Naive thymus-derived CD4-positive, alpha-beta T cell (primary cell): ENCODE measurements at regions not wholly inside any gene's neighbourhood (a gene's known extent, or its start where the extent isn't known, plus 50 kb on each side); places are given as distances from the start of the nearest gene placed in this dataset.
A peak's percentile ranks its signal among the peaks of the same experiment; 100 is the strongest.

Experiments used
- ATAC-seq: fragments of 150-1000 bp; cut with Tn5 transposase; 2 replicates; pipeline ENCODE4 v1.10.0; 2021; ENCODE audit warnings: mild to moderate bottlenecking, moderate library complexity
- CTCF ChIA-PET: fragments of 350-600 bp; sonication (Branson Sonifier 250); formaldehyde crosslinking; loops from one replicate; lab custom pipeline; 2021; ENCODE audit warnings: antibody characterized with exemption; lab: Charles Lee
- POLR2A ChIA-PET: fragments of 350-600 bp; sonication (Branson Sonifier 250); formaldehyde crosslinking; loops from one replicate; lab custom pipeline; 2021; ENCODE audit warnings: antibody characterized with exemption, inconsistent platforms; lab: Charles Lee
- DNase-seq, 9 donors: peaks; one replicate each; pipeline versions ENCODE4 v3.0.0 to v3.0.0-alpha.2; 2020 to 2022; ENCODE audit warnings: mixed read lengths in 1 of 9
- H3K27ac ChIP-seq: one replicate; pipeline ENCODE4 v1.7.0; 2013; ENCODE audit warnings: mild to moderate bottlenecking, low read depth, low read length, moderate library complexity
- H3K27me3 ChIP-seq, 2 donors: one replicate each; pipeline ENCODE4 v1.7.0; 2013; ENCODE audit warnings: low read length in 2 of 2, mild to moderate bottlenecking in 2 of 2, moderate library complexity in 2 of 2; ENCODE audit not compliant: control insufficient read depth in 2 of 2, insufficient read depth in 2 of 2
- H3K36me3 ChIP-seq, 3 experiments: 1 replicate in 2 of 3; 2 replicates in 1 of 3; pipeline ENCODE4 v1.7.0; 2013; ENCODE audit warnings: low read length in 3 of 3, mild to moderate bottlenecking in 3 of 3, moderate library complexity in 1 of 3; ENCODE audit not compliant: insufficient read depth in 3 of 3, control insufficient read depth in 2 of 3
- H3K4me1 ChIP-seq, 2 donors: one replicate each; pipeline ENCODE4 v1.7.0; 2013; ENCODE audit warnings: low read length in 2 of 2, mild to moderate bottlenecking in 2 of 2, moderate library complexity in 1 of 2; ENCODE audit not compliant: control insufficient read depth in 2 of 2, insufficient read depth in 2 of 2
- H3K4me3 ChIP-seq: 2 replicates; pipeline ENCODE4 v1.7.0; 2013; ENCODE audit warnings: mild to moderate bottlenecking, low read length
- H3K9me3 ChIP-seq, 3 experiments: 1 replicate in 2 of 3; 2 replicates in 1 of 3; pipeline ENCODE4 v1.7.0; 2013; ENCODE audit warnings: low read length in 3 of 3; ENCODE audit not compliant: control insufficient read depth in 2 of 3
- H3K27ac Mint-ChIP-seq, 9 donors: one replicate each; pipeline ENCODE4 v1.8.0; 2020 to 2022; ENCODE audit warnings: mixed read lengths in 9 of 9, mild to moderate bottlenecking in 8 of 9, moderate library complexity in 5 of 9, inconsistent platforms in 2 of 9
- H3K27me3 Mint-ChIP-seq, 5 donors: one replicate each; pipeline ENCODE4 v1.8.0; 2021 to 2022; ENCODE audit warnings: mixed read lengths in 5 of 5, mild to moderate bottlenecking in 1 of 5
- H3K36me3 Mint-ChIP-seq, 5 donors: one replicate each; pipeline ENCODE4 v1.8.0; 2020 to 2022; ENCODE audit warnings: mixed read lengths in 5 of 5, mild to moderate bottlenecking in 3 of 5, inconsistent platforms in 1 of 5
- H3K4me1 Mint-ChIP-seq, 7 donors: one replicate each; pipeline ENCODE4 v1.8.0; 2020 to 2022; ENCODE audit warnings: mixed read lengths in 7 of 7, mild to moderate bottlenecking in 3 of 7, inconsistent platforms in 1 of 7
- H3K4me3 Mint-ChIP-seq, 10 donors: one replicate each; pipeline ENCODE4 v1.8.0; 2020 to 2022; ENCODE audit warnings: mild to moderate bottlenecking in 10 of 10, mixed read lengths in 10 of 10, moderate library complexity in 6 of 10, inconsistent platforms in 2 of 10
- H3K9me3 Mint-ChIP-seq, 11 donors: one replicate each; pipeline ENCODE4 v1.8.0; 2020 to 2022; ENCODE audit warnings: mixed read lengths in 11 of 11, mild to moderate bottlenecking in 4 of 11, inconsistent platforms in 1 of 11, moderate library complexity in 1 of 11
- intact Hi-C, 2 donors: fragments of 100-400 bp; cut with micrococcal nuclease; formaldehyde crosslinking; loops; one replicate each; pipeline ENCODE4 v1.15.1; 2023

DNA sequence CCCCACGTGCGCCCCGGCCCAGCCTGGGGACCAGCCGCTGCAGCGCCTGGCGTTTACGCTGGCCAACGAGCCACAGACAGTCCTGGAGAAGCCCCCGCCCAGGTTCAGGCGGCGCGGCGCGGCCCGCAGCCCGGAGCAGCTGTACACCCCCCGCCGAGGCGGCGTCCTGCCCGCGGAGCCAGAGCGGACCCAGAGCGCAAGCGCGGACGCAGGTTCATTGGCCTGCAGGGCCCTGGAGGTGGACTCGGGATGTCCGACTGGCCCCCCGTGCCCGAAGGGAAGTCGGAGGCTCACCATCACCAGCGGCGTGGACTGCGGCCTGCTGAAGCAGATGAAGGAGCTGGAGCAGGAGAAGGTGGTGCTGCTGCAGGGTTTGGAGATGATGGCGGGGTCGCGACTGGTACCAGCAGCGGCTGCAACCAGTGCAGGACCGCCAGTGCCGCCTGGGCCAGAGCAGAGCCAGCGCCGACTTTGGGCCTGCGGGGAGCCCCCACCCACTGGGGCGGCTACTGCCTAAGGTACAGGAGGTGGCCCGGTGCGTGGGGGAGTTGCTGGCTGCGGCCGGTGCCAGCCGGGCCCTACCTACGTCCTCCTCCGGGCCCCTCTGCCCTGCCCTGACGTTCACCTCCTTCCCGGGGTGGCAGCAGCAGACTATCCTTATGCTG lies 72.0 kb upstream of the KCTD7 start:
- H3K4me1 Mint-ChIP-seq: peaks cover 0 to 5% (median 3%) of the 10 kb centered on the region in 7 donors
- no peak overlapping the region for H3K27ac Mint-ChIP-seq

DNA sequence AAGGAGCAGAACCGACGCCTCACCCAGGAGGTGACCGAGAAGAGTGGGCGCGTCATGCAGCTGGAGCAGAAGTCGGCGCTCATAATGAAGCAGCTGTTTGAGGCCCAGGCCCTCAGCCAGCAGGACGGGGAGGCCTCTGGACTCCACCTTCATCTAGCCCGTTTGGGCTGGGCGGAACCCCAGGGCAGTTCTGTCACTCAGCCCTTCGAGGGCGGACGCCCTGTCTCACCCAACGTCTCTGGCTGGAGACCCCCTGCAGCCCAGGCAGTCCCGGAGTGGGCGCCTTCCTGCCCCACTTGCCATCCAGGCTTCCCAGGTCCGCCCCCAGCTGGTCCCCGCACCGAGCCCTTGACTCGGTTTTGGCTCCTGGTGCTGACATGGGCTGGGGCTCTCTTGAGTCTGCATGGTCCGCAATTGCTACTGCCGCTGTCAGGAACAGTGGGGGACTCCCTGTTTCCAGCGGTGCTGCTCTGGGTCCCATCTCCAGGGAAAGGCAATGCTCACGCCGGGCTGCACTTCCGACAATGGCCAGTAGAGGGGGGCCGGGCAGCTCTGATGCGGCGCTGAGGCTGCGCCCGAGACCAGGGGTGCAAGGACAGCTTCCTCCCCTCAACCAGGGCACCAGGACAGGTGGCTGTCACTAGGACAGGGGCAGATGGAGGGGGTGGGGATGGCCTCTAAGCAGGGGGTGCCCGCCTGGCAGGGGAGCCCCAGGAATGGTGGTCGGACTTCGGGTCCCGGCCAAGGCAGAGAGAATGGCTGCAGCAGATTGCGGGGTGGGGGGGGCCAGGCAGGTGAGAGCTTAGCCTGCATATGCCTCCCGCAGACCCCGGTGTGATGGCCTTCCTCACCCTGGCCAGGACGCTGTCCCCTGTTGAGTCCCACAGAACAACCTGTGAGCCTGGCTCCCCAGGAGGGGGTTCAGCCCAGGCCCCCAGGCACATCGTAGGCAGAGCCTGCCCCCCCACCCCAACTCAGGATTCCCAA lies 71.2 kb upstream of the KCTD7 start:
- peak; percentile 89 for ATAC-seq

More for the DNA sequence above, 72.0 kb upstream of the KCTD7 start:
- intact Hi-C loops: loop anchor here (1.0 to 10.0 kb wide), 11 partner anchors 63 to 444 kb away; partner anchors contain the start of genes KCTD7 (in 2 of the 2), RABGEF1 (in 2 of the 2), SBDS (in 1 of the 2) and TYW1 (in 1 of the 2)
- POLR2A ChIA-PET: interaction anchor here (0.8 kb wide), 1 partner anchor 97 kb away, joined by 3 read pairs; no protein-coding TSS in a partner anchor
- no peak for ATAC-seq
- Histone ChIP-seq H3K36me3 (peaks cover 0 to 50% (median 8%) of the 10 kb centered on the region in 3 experiments), H3K27ac (no peak overlapping the region), H3K27me3 (no peaks in the 10 kb centered on the region), H3K9me3 (no peaks in the 10 kb centered on the region), H3K4me1 (peaks cover 0 to 4% of the 10 kb centered on the region in 2 donors), H3K4me3 (no peak overlapping the region)
- H3K9me3 Mint-ChIP-seq: no peaks in the 10 kb centered on the region
- no peak overlapping the region for H3K4me3 Mint-ChIP-seq
- CTCF ChIA-PET: no interaction called here
- DNase-seq: no peak
- H3K27me3 Mint-ChIP-seq: no peaks in the 10 kb centered on the region
- peaks cover 1 to 15% (median 6%) of the 10 kb centered on the region in 5 donors for H3K36me3 Mint-ChIP-seq

DNA sequence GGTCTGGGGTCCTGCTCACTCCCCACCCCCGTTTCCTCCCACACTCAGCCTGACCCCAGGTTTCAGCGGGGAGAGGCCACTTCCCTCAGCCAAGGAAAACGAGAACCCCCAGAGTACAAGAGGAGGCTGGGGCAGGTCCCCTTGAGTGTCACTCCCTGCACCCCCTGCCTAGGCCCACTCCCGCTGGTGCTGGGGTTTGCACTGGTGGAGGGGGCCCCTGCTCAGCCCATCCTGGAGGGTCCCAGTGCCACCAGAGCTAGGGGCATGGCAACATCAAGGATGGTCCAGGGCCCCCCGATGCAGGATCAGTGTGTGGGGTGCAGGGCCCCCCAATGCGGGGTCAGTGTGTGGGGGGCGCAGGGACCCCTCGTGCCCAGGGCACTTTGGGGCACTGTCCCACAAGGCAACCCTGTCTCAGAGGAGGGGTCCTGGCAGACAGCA lies 70.5 kb upstream of the KCTD7 start:
- H3K27ac Mint-ChIP-seq: no peak overlapping the region
- Histone ChIP-seq H3K4me1 (peaks cover 0 to 4% of the 10 kb centered on the region in 2 donors), H3K9me3 (no peaks in the 10 kb centered on the region), H3K36me3 (peaks cover 0 to 37% (median 0%) of the 10 kb centered on the region in 3 experiments), H3K27ac (no peak overlapping the region), H3K27me3 (no peaks in the 10 kb centered on the region), H3K4me3 (no peak overlapping the region)
- H3K36me3 Mint-ChIP-seq: peaks cover 4 to 10% (median 6%) of the 10 kb centered on the region in 5 donors
- intact Hi-C loops: loop anchor here (10.0 kb wide), 2 partner anchors 227 to 437 kb away; partner anchors contain the start of genes SBDS (in 1 of the 2) and TYW1 (in 1 of the 2)
- CTCF ChIA-PET: interaction anchor here (0.6 to 1.0 kb wide), 4 partner anchors 73 to 443 kb away, joined by 3 read pairs; no protein-coding TSS in a partner anchor
- peaks cover 0 to 8% (median 4%) of the 10 kb centered on the region in 7 donors for H3K4me1 Mint-ChIP-seq
- no peaks in the 10 kb centered on the region for H3K9me3 Mint-ChIP-seq
- POLR2A ChIA-PET: interaction anchor here (0.5 to 0.6 kb wide), 3 partner anchors 139 to 209 kb away, joined by 3 to 4 read pairs (median 3); no protein-coding TSS in a partner anchor
- DNase-seq (no peak), ATAC-seq (peak; percentile 8)
- no peaks in the 10 kb centered on the region for H3K27me3 Mint-ChIP-seq
- H3K4me3 Mint-ChIP-seq: peak overlapping the region in 1 of 10 donors; percentile 25

More for the DNA sequence above, 71.2 kb upstream of the KCTD7 start:
- peaks cover 0 to 44% (median 4%) of the 10 kb centered on the region in 3 experiments for H3K36me3 ChIP-seq
- POLR2A ChIA-PET: interaction anchor here (0.5 to 0.8 kb wide), 3 partner anchors 96 to 210 kb away, joined by 3 to 4 read pairs (median 3); no protein-coding TSS in a partner anchor
- H3K4me1 ChIP-seq: peaks cover 0 to 4% of the 10 kb centered on the region in 2 donors
- H3K27ac ChIP-seq: no peak overlapping the region
- H3K27me3 Mint-ChIP-seq: no peaks in the 10 kb centered on the region
- H3K36me3 Mint-ChIP-seq: peaks cover 3 to 12% (median 6%) of the 10 kb centered on the region in 5 donors
- DNase-seq: peak; percentile 39 to 83 (median 68)
- no peak overlapping the region for H3K4me3 ChIP-seq
- peak overlapping the region in 2 of 9 donors; percentile 51 for H3K27ac Mint-ChIP-seq
- intact Hi-C loops: loop anchor here (1.0 to 10.0 kb wide), 11 partner anchors 64 to 443 kb away; partner anchors contain the start of genes KCTD7 (in 2 of the 2), RABGEF1 (in 2 of the 2), SBDS (in 1 of the 2) and TYW1 (in 1 of the 2)
- peaks cover 0 to 6% (median 4%) of the 10 kb centered on the region in 7 donors for H3K4me1 Mint-ChIP-seq
- no peaks in the 10 kb centered on the region for H3K9me3 ChIP-seq
- H3K27me3 ChIP-seq: no peaks in the 10 kb centered on the region
- H3K9me3 Mint-ChIP-seq: no peaks in the 10 kb centered on the region
- CTCF ChIA-PET: interaction anchor here (0.6 to 1.0 kb wide), 4 partner anchors 74 to 444 kb away, joined by 3 read pairs; no protein-coding TSS in a partner anchor
- H3K4me3 Mint-ChIP-seq: no peak overlapping the region

DNA sequence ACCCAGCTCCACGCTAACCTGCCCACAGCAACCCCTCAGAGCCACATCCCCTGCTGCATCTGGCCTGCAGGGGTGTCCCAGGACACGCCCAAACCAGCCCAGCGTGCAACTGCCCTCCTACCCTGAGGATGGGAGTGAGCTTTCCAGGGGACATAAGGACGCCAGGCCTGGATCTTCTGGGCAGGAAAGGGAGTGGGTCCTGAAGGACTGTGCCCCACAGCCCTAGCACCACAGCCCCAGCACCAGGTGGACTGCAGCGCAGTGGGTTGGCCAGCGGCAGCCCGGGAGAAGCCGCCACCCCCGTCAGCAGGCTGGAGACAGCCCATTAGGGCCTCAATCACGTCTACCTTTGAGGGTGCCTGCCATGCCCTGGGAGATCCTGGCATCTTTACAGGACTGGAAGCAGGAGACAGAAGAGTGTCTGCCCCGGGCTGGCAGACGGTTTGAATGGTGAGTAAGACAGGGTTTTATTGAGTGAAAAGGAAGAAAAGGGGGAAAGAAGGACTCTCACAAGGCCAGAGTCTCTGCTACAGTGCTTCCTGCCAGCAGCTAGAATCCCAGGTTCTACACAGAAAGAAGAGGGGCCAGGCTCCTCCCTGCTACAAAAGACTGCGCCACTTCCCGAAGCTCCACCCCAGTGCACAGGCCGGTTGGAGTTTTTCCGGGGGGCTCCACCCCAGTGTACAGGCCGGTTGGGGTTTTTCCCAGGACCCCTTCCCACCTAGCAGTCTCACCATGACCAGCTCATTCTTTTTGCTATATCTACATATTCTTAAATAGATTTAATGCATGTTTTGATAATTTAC lies 69.8 kb upstream of the KCTD7 start:
- peaks cover 0 to 9% (median 4%) of the 10 kb centered on the region in 7 donors for H3K4me1 Mint-ChIP-seq
- DNase-seq (no peak), ATAC-seq (peak; percentile 9)
- peaks cover 0 to 31% (median 0%) of the 10 kb centered on the region in 3 experiments for H3K36me3 ChIP-seq
- no peak overlapping the region for H3K27ac ChIP-seq
- no peak overlapping the region for H3K27ac Mint-ChIP-seq
- peaks cover 4 to 10% (median 6%) of the 10 kb centered on the region in 5 donors for H3K36me3 Mint-ChIP-seq
- H3K9me3 ChIP-seq: no peaks in the 10 kb centered on the region
- H3K9me3 Mint-ChIP-seq: no peaks in the 10 kb centered on the region
- no peaks in the 10 kb centered on the region for H3K27me3 ChIP-seq
- ChIA-PET CTCF (interaction anchor here (0.8 kb wide), 1 partner anchor 74 kb away, joined by 3 read pairs; no protein-coding TSS in a partner anchor), POLR2A (interaction anchor here (0.5 to 0.7 kb wide), 4 partner anchors 140 to 1793 kb away, joined by 3 to 4 read pairs (median 4); no protein-coding TSS in a partner anchor)
- H3K27me3 Mint-ChIP-seq: no peaks in the 10 kb centered on the region
- peaks cover 0 to 4% of the 10 kb centered on the region in 2 donors for H3K4me1 ChIP-seq
- intact Hi-C loops: loop anchor here (10.0 kb wide), 2 partner anchors 226 to 436 kb away; partner anchors contain the start of genes SBDS (in 1 of the 2) and TYW1 (in 1 of the 2)
- no peak overlapping the region for H3K4me3 ChIP-seq
- H3K4me3 Mint-ChIP-seq: no peak overlapping the region

DNA sequence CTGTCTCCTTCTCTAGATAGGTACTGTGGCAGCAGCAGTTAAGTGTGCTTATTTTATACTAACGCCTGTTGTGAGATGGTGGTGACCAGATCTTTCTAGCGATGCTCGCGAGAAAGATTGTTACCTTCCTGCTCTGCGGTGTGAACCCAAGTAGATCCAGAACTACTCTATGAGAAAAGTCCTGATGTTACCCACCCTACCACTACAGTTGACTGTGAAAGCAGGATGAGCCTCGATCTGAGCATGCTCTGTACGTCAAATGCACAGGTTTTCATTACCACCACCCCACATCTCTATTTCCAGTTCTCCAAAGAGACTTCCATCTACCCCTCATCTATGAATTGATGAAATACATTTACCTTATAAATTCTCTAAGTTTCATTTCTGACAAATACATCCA lies 64.6 kb upstream of the KCTD7 start:
- Histone ChIP-seq H3K27ac (peak overlapping the region; percentile 4), H3K27me3 (no peaks in the 10 kb centered on the region), H3K36me3 (peaks cover 0 to 29% (median 5%) of the 10 kb centered on the region in 3 experiments), H3K4me1 (no peaks in the 10 kb centered on the region), H3K9me3 (no peaks in the 10 kb centered on the region), H3K4me3 (no peak overlapping the region)
- H3K27ac Mint-ChIP-seq: peak overlapping the region in 7 of 9 donors; percentile 32 to 86 (median 59)
- H3K36me3 Mint-ChIP-seq: peaks cover 0 to 13% (median 4%) of the 10 kb centered on the region in 5 donors
- ChIA-PET POLR2A (no interaction called here), CTCF (no interaction called here)
- DNase-seq (no peak), ATAC-seq (no peak)
- peaks cover 0 to 23% (median 8%) of the 10 kb centered on the region in 7 donors for H3K4me1 Mint-ChIP-seq
- no peaks in the 10 kb centered on the region for H3K9me3 Mint-ChIP-seq
- H3K27me3 Mint-ChIP-seq: no peaks in the 10 kb centered on the region
- no peak overlapping the region for H3K4me3 Mint-ChIP-seq
- intact Hi-C loops: loop anchor here in 1 of 2 donors (2.0 to 10.0 kb wide), 2 partner anchors 121 to 229 kb away; no protein-coding TSS in a partner anchor
